Ishikawa (cell line): ENCODE measurements at regions not wholly inside any gene's neighbourhood (a gene's known extent, or its start where the extent isn't known, plus 50 kb on each side); places are given as distances from the start of the nearest gene placed in this dataset.

Experiments
- CEBPB ChIP-seq: IDR thresholded peaks from 2 replicates; pipeline ENCODE4 v1.6.1; 2012
- CREB1 ChIP-seq: IDR thresholded peaks from 2 replicates; pipeline ENCODE4 v1.6.1; 2012; ENCODE audit warnings: low read depth
- EGR1 ChIP-seq: IDR thresholded peaks from 2 replicates; pipeline ENCODE4 v1.6.1; 2012
- FOXM1 ChIP-seq: IDR thresholded peaks from 2 replicates; pipeline ENCODE4 v1.6.1; 2012; ENCODE audit warnings: low read depth, borderline replicate concordance
- TAF1 ChIP-seq: IDR thresholded peaks from 2 replicates; pipeline ENCODE4 v1.6.1; 2012; ENCODE audit warnings: low read depth, mild to moderate bottlenecking
- TCF12 ChIP-seq: IDR thresholded peaks from 2 replicates; pipeline ENCODE4 v1.6.1; 2012; ENCODE audit warnings: low read depth
- TEAD4 ChIP-seq: IDR thresholded peaks from 2 replicates; pipeline ENCODE4 v1.6.1; 2012
- TF ChIP-seq, protein P1 (sequence below): IDR thresholded peaks from 2 replicates; pipeline ENCODE4 v1.6.1; 2012; ENCODE audit warnings: low read depth, mild to moderate bottlenecking
- TF ChIP-seq, protein P2 (sequence below): IDR thresholded peaks from 2 replicates; pipeline ENCODE4 v1.6.1; 2012

DNA sequence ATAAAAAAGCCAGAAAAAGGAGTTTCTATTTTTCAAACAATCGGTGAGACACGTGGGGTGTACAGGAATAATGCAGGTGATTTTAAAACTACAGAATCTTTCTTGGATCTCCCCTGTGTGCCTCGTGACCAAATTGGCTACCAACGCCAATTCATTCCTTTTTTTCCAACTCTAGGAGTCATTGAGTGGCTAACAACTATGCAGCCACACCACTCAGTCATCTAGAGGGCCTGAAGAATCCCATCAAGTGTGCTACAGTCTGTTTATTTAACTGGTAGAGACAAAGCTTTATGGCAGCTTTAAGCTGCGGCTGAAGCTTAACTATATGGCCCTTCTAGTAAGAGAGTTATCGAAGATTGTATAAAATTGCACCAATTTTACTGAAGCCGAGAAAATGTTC lies 113.1 kb upstream of the NIPBL start:
- TF ChIP-seq, protein P1, sequence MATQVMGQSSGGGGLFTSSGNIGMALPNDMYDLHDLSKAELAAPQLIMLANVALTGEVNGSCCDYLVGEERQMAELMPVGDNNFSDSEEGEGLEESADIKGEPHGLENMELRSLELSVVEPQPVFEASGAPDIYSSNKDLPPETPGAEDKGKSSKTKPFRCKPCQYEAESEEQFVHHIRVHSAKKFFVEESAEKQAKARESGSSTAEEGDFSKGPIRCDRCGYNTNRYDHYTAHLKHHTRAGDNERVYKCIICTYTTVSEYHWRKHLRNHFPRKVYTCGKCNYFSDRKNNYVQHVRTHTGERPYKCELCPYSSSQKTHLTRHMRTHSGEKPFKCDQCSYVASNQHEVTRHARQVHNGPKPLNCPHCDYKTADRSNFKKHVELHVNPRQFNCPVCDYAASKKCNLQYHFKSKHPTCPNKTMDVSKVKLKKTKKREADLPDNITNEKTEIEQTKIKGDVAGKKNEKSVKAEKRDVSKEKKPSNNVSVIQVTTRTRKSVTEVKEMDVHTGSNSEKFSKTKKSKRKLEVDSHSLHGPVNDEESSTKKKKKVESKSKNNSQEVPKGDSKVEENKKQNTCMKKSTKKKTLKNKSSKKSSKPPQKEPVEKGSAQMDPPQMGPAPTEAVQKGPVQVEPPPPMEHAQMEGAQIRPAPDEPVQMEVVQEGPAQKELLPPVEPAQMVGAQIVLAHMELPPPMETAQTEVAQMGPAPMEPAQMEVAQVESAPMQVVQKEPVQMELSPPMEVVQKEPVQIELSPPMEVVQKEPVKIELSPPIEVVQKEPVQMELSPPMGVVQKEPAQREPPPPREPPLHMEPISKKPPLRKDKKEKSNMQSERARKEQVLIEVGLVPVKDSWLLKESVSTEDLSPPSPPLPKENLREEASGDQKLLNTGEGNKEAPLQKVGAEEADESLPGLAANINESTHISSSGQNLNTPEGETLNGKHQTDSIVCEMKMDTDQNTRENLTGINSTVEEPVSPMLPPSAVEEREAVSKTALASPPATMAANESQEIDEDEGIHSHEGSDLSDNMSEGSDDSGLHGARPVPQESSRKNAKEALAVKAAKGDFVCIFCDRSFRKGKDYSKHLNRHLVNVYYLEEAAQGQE = no peak
- TF ChIP-seq TAF1 (no peak), EGR1 (no peak), CREB1 (no peak), TEAD4 (no peak), CEBPB (no peak), TCF12 (no peak), FOXM1 (no peak)
- TF ChIP-seq, protein P2, sequence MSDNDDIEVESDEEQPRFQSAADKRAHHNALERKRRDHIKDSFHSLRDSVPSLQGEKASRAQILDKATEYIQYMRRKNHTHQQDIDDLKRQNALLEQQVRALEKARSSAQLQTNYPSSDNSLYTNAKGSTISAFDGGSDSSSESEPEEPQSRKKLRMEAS = no peak
